Body of pancreas (tissue), 4 donors: ENCODE measurements at regions not wholly inside any gene's neighbourhood (a gene's known extent, or its start where the extent isn't known, plus 50 kb on each side); places are given as distances from the start of the nearest gene placed in this dataset.

Experiments used
- ATAC-seq: fragments of 150-250 bp; one replicate; pipeline ENCODE4 v1.9.1; 2016
- DNase-seq, 4 donors: peaks; one replicate each; pipeline ENCODE4 v3.0.0-alpha.2; 2019
- H3K27ac ChIP-seq, 4 donors: fragments of 200-600 bp; sonication (generic); 1 replicate in 3 of 4; 2 replicates in 1 of 4; pipeline versions ENCODE4 v1.5.1 to v1.6.1; 2016 to 2019; ENCODE audit warnings: mild to moderate bottlenecking in 1 of 4, mixed read lengths in 1 of 4, moderate library complexity in 1 of 4
- H3K27me3 ChIP-seq, 2 donors: fragments of 200-600 bp; sonication (generic); one replicate each; pipeline ENCODE4 v1.6.0; 2016; ENCODE audit warnings: mild to moderate bottlenecking in 1 of 2
- H3K36me3 ChIP-seq, 2 donors: fragments of 200-600 bp; sonication (generic); replicated peaks in 1 of 2; 2 replicates each; pipeline ENCODE4 v1.5.1; 2016; ENCODE audit warnings: low read depth in 2 of 2; ENCODE audit not compliant: insufficient read depth in 1 of 2
- H3K4me1 ChIP-seq: fragments of 200-600 bp; sonication (generic); one replicate; pipeline ENCODE4 v1.6.0; 2016
- H3K4me3 ChIP-seq, 2 donors: fragments of 200-600 bp; sonication (generic); 1 replicate in 1 of 2; 2 replicates in 1 of 2; pipeline ENCODE4 v1.5.1; 2016 to 2019
- H3K9me3 ChIP-seq, 3 donors: fragments of 200-600 bp; sonication (generic); 1 replicate in 2 of 3; 2 replicates in 1 of 3; pipeline ENCODE4 v1.5.1; 2016
- POLR2A ChIP-seq, 3 donors: fragments of 450-650 bp; IDR thresholded peaks; one replicate each; pipeline ENCODE4 v1.6.1; 2016; ENCODE audit warnings: antibody characterized with exemption in 3 of 3, mild to moderate bottlenecking in 2 of 3
- WGBS, 2 donors: methylation state at CpG; one replicate each; pipeline ENCODE4 v1.1.5; 2017; 5-methylcytosine and 5-hydroxymethylcytosine counted together
- intact Hi-C: fragments of 100-400 bp; cut with DNase I; formaldehyde crosslinking; loops from one replicate; pipeline ENCODE4 v1.15.1; 2023
- TF ChIP-seq, protein P1 (sequence below), 7 experiments: fragments of 450-650 bp in 4 of 7; fragments of 200-600 bp in 3 of 7; sonication (generic) in 3 of 7; IDR thresholded peaks; one replicate each; pipeline ENCODE4 v1.5.1; 2016 to 2019; ENCODE audit warnings: antibody characterized with exemption in 7 of 7

DNA sequence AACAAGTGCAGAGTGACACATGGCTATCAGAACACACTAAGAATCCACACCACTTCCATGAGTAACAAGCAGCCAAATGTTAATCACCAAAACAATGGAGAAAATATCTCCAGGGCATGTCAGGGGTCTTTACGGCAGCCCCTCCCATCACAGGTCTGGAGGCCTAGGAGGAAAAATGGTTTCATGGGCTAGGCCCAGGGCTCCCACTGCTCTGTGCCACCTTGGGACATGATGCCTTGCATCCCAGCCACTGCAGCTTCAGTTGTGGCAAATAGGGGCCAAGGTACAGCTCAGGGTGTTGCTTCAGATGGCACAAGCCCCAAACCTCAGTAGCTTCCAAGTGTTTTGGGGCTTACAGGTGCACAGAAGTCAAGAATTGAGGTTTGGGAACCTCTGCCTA, 66.6 kb downstream of the NEURL3 start:
- WGBS, 2 donors = 90 to 100% methylated on average over 1 of the region's 1 CpG
- H3K9me3 ChIP-seq = no peaks in the 10 kb centered on the region
- ATAC-seq = no peak
- H3K36me3 ChIP-seq = no peaks in the 10 kb centered on the region
- no peaks in the 10 kb centered on the region for H3K27me3 ChIP-seq
- H3K27ac ChIP-seq = no peak overlapping the region
- no peaks in the 10 kb centered on the region for H3K4me1 ChIP-seq
- TF ChIP-seq POLR2A (IDR thresholded peaks at IDR 0.05) = no peak
- TF ChIP-seq, protein P1, sequence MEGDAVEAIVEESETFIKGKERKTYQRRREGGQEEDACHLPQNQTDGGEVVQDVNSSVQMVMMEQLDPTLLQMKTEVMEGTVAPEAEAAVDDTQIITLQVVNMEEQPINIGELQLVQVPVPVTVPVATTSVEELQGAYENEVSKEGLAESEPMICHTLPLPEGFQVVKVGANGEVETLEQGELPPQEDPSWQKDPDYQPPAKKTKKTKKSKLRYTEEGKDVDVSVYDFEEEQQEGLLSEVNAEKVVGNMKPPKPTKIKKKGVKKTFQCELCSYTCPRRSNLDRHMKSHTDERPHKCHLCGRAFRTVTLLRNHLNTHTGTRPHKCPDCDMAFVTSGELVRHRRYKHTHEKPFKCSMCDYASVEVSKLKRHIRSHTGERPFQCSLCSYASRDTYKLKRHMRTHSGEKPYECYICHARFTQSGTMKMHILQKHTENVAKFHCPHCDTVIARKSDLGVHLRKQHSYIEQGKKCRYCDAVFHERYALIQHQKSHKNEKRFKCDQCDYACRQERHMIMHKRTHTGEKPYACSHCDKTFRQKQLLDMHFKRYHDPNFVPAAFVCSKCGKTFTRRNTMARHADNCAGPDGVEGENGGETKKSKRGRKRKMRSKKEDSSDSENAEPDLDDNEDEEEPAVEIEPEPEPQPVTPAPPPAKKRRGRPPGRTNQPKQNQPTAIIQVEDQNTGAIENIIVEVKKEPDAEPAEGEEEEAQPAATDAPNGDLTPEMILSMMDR (IDR thresholded peaks at IDR 0.05) = no peak
- no peak overlapping the region for H3K4me3 ChIP-seq
- DNase-seq = no peak
- intact Hi-C loops = no loop called here

DNA sequence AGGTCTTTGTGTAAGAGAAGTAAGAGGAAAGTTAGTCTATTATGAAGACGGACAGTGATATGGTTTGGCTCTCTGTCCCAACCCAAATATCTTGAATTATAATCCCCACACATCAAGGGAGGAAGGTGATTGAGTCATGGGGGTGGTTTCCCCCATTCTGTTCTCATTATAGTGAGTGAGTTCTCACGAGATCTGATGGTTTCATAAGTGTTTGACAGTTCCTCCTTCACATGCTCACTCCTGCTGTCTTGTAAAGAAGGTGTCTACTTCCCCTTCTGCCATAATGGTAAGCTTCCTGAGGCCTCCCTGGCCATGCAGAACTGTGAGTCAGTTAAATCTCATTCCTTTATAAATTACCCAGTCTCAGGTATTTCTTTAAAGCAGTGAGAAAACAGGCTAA, 67.6 kb downstream of the NEURL3 start:
- Histone ChIP-seq H3K4me1 (no peaks in the 10 kb centered on the region), H3K9me3 (no peaks in the 10 kb centered on the region), H3K27me3 (no peaks in the 10 kb centered on the region), H3K4me3 (no peak overlapping the region), H3K36me3 (no peaks in the 10 kb centered on the region), H3K27ac (no peak overlapping the region)
- intact Hi-C loops = no loop called here
- ATAC-seq (no peak), DNase-seq (no peak)
- TF ChIP-seq POLR2A (IDR thresholded peaks at IDR 0.05) = no peak
- TF ChIP-seq, protein P1 (IDR thresholded peaks at IDR 0.05) = no peak
- WGBS, 2 donors = 68 to 81% methylated on average over 2 of the region's 2 CpGs

DNA sequence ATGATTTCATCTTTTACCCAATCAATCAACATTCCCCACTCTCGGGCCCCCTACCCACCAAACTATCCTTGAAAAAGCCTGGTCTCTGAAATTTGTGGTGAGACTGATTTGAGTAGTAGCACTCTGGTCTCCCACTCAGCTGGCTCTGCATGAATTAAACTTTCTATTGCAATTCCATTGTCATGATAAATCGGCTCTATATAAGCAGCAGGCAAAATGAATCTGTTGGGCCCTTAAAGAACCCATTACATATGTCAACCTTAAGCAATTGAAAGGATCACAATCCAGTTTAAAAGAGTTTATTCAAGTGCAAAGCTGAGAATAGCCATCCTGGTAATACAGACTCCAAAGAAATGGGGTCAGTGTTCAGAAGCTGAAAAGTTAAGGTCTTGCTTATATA, 68.2 kb downstream of the NEURL3 start:
- DNase-seq (no peak), ATAC-seq (no peak)
- TF ChIP-seq, protein P1 (IDR thresholded peaks at IDR 0.05) = no peak
- TF ChIP-seq POLR2A (IDR thresholded peaks at IDR 0.05) = no peak
- no peak overlapping the region for H3K27ac ChIP-seq
- H3K4me1 ChIP-seq = peaks cover 2% of the 10 kb centered on the region
- H3K27me3 ChIP-seq = no peaks in the 10 kb centered on the region
- WGBS, 2 donors = 60 to 67% methylated on average over 2 of the region's 2 CpGs
- H3K9me3 ChIP-seq = no peaks in the 10 kb centered on the region
- H3K36me3 ChIP-seq = no peaks in the 10 kb centered on the region
- no peak overlapping the region for H3K4me3 ChIP-seq
- intact Hi-C loops = no loop called here

GRCh38 chr2:96436416-96436815, 68.7 kb downstream of the NEURL3 start:
- Histone ChIP-seq H3K36me3 (no peaks in the 10 kb centered on the region), H3K4me3 (no peak overlapping the region), H3K27ac (no peak overlapping the region), H3K9me3 (no peaks in the 10 kb centered on the region), H3K27me3 (no peaks in the 10 kb centered on the region), H3K4me1 (peaks cover 5% of the 10 kb centered on the region)
- 61 to 64% methylated on average over 2 of the region's 2 CpGs for WGBS, 2 donors
- DNase-seq (no peak), ATAC-seq (no peak)
- TF ChIP-seq, protein P1 (IDR thresholded peaks at IDR 0.05) = no peak
- TF ChIP-seq POLR2A (IDR thresholded peaks at IDR 0.05) = no peak
- intact Hi-C loops = no loop called here

DNA sequence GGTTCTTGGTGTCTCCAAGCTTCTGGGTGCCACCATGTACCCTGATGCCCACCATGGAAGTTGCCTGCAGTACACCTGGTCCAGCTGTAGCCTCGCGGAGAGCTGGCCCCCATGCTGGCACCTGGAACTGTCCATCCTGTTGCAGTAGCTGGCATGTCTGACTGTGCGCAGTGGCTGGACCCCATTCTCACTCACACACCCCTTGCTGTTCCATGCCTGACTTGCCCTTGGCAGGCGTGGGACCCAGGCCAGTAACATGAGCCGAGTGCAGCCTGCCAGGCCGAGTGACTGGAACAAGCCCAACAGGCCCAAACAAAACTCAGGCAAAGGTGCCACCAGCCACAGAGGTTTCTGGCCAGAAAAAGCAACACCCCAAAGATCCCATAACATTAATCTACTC, 73.8 kb downstream of the NEURL3 start:
- no peak overlapping the region for H3K27ac ChIP-seq
- no peaks in the 10 kb centered on the region for H3K36me3 ChIP-seq
- no peaks in the 10 kb centered on the region for H3K9me3 ChIP-seq
- H3K27me3 ChIP-seq = no peaks in the 10 kb centered on the region
- ATAC-seq = no peak
- H3K4me1 ChIP-seq = peaks cover 20% of the 10 kb centered on the region
- DNase-seq = peak; percentile 50 to 75 (median 62)
- no peak overlapping the region for H3K4me3 ChIP-seq
- 58% methylated on average over 6 of the region's 6 CpGs for WGBS, 2 donors
- intact Hi-C loops = no loop called here
- TF ChIP-seq, protein P1 (IDR thresholded peaks at IDR 0.05) = no peak
- no peak for TF ChIP-seq POLR2A (IDR thresholded peaks at IDR 0.05)
